HepG2 (cell line): ENCODE measurements at regions not wholly inside any gene's neighbourhood (a gene's known extent, or its start where the extent isn't known, plus 50 kb on each side); places are given as distances from the start of the nearest gene placed in this dataset.

ENCODE experiments used
- FOXA1 ChIP-seq, 2 experiments: fragments of 450-650 bp in 1 of 2; sonication (generic) in 1 of 2; formaldehyde crosslinking in 1 of 2; IDR thresholded peaks; 2 replicates each; pipeline versions ENCODE4 v1.4.0 to v1.6.1; 2016 to 2020; ENCODE audit warnings: missing genetic modification reagents in 1 of 2
- HMG20A ChIP-seq: IDR thresholded peaks from 2 replicates; pipeline ENCODE4 v1.6.1; 2016; ENCODE audit warnings: borderline replicate concordance
- MAZ ChIP-seq, 2 experiments: sonication (generic) in 1 of 2; formaldehyde crosslinking in 1 of 2; IDR thresholded peaks; 2 replicates each; pipeline versions ENCODE4 v1.5.0 to v1.6.1; 2012 to 2020; ENCODE audit warnings: low read depth in 2 of 2, mild to moderate bottlenecking in 2 of 2, borderline replicate concordance in 1 of 2, improper control_type of control experiment in 1 of 2, low read length in 1 of 2, missing genetic modification reagents in 1 of 2, moderate library complexity in 1 of 2
- NFE2 ChIP-seq: sonication (generic); formaldehyde crosslinking; IDR thresholded peaks from 2 replicates; pipeline ENCODE4 v1.4.0; 2020; ENCODE audit warnings: missing genetic modification reagents
- POLR2AphosphoS2 ChIP-seq: IDR thresholded peaks from 2 replicates; pipeline ENCODE4 v1.6.1; 2011; ENCODE audit warnings: low read depth, low read length, improper control_type of control experiment
- RARG ChIP-seq: sonication (generic); formaldehyde crosslinking; IDR thresholded peaks from 2 replicates; pipeline ENCODE4 v1.4.0; 2020; ENCODE audit warnings: low read depth, mild to moderate bottlenecking, missing genetic modification reagents
- SOX5 ChIP-seq: IDR thresholded peaks from 2 replicates; pipeline ENCODE4 v1.6.1; 2016; ENCODE audit warnings: borderline replicate concordance
- SSRP1 ChIP-seq: IDR thresholded peaks from 2 replicates; pipeline ENCODE4 v1.6.1; 2016; ENCODE audit warnings: control low read depth
- STAT5B ChIP-seq: sonication (generic); formaldehyde crosslinking; IDR thresholded peaks from 2 replicates; pipeline ENCODE4 v1.4.0; 2020; ENCODE audit warnings: missing genetic modification reagents
- TBX3 ChIP-seq: fragments of 450-650 bp; IDR thresholded peaks from 2 replicates; pipeline ENCODE4 v1.6.1; 2017; ENCODE audit warnings: antibody characterized with exemption, mild to moderate bottlenecking, inconsistent platforms, borderline replicate concordance
- ZNF350 ChIP-seq: sonication (generic); formaldehyde crosslinking; IDR thresholded peaks from 2 replicates; pipeline ENCODE4 v1.4.0; 2020; ENCODE audit warnings: mild to moderate bottlenecking, low read depth, missing genetic modification reagents, borderline replicate concordance
- ZNF44 ChIP-seq: sonication (generic); formaldehyde crosslinking; IDR thresholded peaks from 2 replicates; pipeline ENCODE4 v1.5.1; 2020; ENCODE audit warnings: mild to moderate bottlenecking, missing genetic modification reagents
- ZNF605 ChIP-seq: sonication (generic); formaldehyde crosslinking; IDR thresholded peaks from 2 replicates; pipeline ENCODE4 v1.8.0; 2022; ENCODE audit warnings: mild to moderate bottlenecking, missing genetic modification reagents
- ZNF652 ChIP-seq: IDR thresholded peaks from 2 replicates; pipeline ENCODE4 v1.6.1; 2016; ENCODE audit warnings: low read depth, borderline replicate concordance
- TF ChIP-seq, protein P1 (sequence below): IDR thresholded peaks from 2 replicates; pipeline ENCODE4 v1.6.1; 2016; ENCODE audit warnings: low read depth, missing genetic modification reagents, missing compliant biosample characterization
- TF ChIP-seq, protein P2 (sequence below): sonication (generic); formaldehyde crosslinking; IDR thresholded peaks from 2 replicates; pipeline ENCODE4 v1.5.1; 2020; ENCODE audit warnings: mild to moderate bottlenecking, missing genetic modification reagents, borderline replicate concordance
- TF ChIP-seq, protein P3 (sequence below): sonication (generic); formaldehyde crosslinking; IDR thresholded peaks from 2 replicates; pipeline ENCODE4 v1.4.0; 2020; ENCODE audit warnings: missing genetic modification reagents
- TF ChIP-seq, protein P4 (sequence below): sonication (generic); formaldehyde crosslinking; IDR thresholded peaks from 2 replicates; pipeline ENCODE4 v1.4.0; 2020; ENCODE audit warnings: mild to moderate bottlenecking, missing genetic modification reagents

DNA sequence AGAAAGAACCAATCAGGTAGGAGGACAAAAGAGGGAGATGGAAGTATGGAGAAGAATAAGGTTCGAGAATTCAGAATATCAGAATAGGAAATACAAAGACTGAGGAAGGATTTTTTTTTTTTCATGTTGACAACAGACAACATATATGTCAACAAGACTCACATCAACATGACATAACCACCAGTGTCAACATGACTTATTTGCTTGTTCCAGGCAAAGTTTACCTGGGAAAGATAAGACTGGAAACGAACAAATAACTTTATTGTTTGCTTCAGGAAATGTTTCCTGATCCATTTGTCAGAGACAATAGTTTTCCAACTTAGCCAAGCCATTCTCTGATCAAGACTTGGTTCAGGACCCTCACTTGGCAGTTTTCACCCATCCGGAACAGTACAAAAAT, 321.9 kb upstream of the NETO1 start (continued):
- no peak for TF ChIP-seq MAZ (IDR thresholded peaks at IDR 0.05; ENCODE audit: borderline replicate concordance, low read depth, low read length)
- TF ChIP-seq MAZ (CRISPR knock-in tag; IDR thresholded peaks at IDR 0.05; ENCODE audit: low read depth), result no peak
- TF ChIP-seq ZNF44 (CRISPR knock-in tag), result no peak
- TF ChIP-seq ZNF605 (CRISPR knock-in tag), result no peak
- peak; percentile 83 for TF ChIP-seq TBX3
- no peak for TF ChIP-seq STAT5B (CRISPR knock-in tag)
- no peak for TF ChIP-seq ZNF652 (CRISPR knock-in tag)
- TF ChIP-seq, protein P1, sequence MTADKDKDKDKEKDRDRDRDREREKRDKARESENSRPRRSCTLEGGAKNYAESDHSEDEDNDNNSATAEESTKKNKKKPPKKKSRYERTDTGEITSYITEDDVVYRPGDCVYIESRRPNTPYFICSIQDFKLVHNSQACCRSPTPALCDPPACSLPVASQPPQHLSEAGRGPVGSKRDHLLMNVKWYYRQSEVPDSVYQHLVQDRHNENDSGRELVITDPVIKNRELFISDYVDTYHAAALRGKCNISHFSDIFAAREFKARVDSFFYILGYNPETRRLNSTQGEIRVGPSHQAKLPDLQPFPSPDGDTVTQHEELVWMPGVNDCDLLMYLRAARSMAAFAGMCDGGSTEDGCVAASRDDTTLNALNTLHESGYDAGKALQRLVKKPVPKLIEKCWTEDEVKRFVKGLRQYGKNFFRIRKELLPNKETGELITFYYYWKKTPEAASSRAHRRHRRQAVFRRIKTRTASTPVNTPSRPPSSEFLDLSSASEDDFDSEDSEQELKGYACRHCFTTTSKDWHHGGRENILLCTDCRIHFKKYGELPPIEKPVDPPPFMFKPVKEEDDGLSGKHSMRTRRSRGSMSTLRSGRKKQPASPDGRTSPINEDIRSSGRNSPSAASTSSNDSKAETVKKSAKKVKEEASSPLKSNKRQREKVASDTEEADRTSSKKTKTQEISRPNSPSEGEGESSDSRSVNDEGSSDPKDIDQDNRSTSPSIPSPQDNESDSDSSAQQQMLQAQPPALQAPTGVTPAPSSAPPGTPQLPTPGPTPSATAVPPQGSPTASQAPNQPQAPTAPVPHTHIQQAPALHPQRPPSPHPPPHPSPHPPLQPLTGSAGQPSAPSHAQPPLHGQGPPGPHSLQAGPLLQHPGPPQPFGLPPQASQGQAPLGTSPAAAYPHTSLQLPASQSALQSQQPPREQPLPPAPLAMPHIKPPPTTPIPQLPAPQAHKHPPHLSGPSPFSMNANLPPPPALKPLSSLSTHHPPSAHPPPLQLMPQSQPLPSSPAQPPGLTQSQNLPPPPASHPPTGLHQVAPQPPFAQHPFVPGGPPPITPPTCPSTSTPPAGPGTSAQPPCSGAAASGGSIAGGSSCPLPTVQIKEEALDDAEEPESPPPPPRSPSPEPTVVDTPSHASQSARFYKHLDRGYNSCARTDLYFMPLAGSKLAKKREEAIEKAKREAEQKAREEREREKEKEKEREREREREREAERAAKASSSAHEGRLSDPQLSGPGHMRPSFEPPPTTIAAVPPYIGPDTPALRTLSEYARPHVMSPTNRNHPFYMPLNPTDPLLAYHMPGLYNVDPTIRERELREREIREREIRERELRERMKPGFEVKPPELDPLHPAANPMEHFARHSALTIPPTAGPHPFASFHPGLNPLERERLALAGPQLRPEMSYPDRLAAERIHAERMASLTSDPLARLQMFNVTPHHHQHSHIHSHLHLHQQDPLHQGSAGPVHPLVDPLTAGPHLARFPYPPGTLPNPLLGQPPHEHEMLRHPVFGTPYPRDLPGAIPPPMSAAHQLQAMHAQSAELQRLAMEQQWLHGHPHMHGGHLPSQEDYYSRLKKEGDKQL (CRISPR knock-in tag), result peak; percentile 43; the same call in 1 of the 2 replicates
- TF ChIP-seq SOX5, result peak; percentile 94
- TF ChIP-seq, protein P2, sequence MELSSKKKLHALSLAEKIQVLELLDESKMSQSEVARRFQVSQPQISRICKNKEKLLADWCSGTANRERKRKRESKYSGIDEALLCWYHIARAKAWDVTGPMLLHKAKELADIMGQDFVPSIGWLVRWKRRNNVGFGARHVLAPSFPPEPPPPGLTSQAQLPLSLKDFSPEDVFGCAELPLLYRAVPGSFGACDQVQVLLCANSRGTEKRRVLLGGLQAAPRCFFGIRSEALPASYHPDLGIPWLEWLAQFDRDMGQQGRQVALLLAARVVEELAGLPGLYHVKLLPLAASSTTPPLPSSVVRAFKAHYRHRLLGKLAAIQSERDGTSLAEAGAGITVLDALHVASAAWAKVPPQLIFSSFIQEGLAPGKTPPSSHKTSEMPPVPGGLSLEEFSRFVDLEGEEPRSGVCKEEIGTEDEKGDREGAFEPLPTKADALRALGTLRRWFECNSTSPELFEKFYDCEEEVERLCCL, result no peak
- peak; percentile 67 for TF ChIP-seq HMG20A
- TF ChIP-seq NFE2, result no peak
- no peak for TF ChIP-seq SSRP1 (CRISPR knock-in tag)
- peak; percentile 96 for TF ChIP-seq FOXA1 (IDR thresholded peaks at IDR 0.05)
- peak; percentile 87 for TF ChIP-seq FOXA1 (CRISPR knock-in tag; IDR thresholded peaks at IDR 0.05)
- no peak for TF ChIP-seq POLR2AphosphoS2
- TF ChIP-seq, protein P3, sequence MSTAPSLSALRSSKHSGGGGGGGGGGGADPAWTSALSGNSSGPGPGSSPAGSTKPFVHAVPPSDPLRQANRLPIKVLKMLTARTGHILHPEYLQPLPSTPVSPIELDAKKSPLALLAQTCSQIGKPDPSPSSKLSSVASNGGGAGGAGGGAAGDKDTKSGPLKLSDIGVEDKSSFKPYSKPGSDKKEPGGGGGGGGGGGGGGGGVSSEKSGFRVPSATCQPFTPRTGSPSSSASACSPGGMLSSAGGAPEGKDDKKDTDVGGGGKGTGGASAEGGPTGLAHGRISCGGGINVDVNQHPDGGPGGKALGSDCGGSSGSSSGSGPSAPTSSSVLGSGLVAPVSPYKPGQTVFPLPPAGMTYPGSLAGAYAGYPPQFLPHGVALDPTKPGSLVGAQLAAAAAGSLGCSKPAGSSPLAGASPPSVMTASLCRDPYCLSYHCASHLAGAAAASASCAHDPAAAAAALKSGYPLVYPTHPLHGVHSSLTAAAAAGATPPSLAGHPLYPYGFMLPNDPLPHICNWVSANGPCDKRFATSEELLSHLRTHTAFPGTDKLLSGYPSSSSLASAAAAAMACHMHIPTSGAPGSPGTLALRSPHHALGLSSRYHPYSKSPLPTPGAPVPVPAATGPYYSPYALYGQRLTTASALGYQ, result no peak
- no peak for TF ChIP-seq ZNF350 (CRISPR knock-in tag)
- TF ChIP-seq RARG, result no peak
- TF ChIP-seq, protein P4, sequence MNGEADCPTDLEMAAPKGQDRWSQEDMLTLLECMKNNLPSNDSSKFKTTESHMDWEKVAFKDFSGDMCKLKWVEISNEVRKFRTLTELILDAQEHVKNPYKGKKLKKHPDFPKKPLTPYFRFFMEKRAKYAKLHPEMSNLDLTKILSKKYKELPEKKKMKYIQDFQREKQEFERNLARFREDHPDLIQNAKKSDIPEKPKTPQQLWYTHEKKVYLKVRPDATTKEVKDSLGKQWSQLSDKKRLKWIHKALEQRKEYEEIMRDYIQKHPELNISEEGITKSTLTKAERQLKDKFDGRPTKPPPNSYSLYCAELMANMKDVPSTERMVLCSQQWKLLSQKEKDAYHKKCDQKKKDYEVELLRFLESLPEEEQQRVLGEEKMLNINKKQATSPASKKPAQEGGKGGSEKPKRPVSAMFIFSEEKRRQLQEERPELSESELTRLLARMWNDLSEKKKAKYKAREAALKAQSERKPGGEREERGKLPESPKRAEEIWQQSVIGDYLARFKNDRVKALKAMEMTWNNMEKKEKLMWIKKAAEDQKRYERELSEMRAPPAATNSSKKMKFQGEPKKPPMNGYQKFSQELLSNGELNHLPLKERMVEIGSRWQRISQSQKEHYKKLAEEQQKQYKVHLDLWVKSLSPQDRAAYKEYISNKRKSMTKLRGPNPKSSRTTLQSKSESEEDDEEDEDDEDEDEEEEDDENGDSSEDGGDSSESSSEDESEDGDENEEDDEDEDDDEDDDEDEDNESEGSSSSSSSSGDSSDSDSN (CRISPR knock-in tag), result no peak
